NCI-H1436 (cell line): ENCODE measurements at regions not wholly inside any gene's neighbourhood (a gene's known extent, or its start where the extent isn't known, plus 50 kb on each side); places are given as distances from the start of the nearest gene placed in this dataset.
"Not testable (repeated sequence)": the region's sequence is repeated elsewhere in the genome, so short reads cannot be mapped to it uniquely, and the experiment has no call there.

Experiments used
- DNase-seq: peaks from one replicate; lab custom pipeline; 2025; lab: John Stamatoyannopoulos, UW

DNA sequence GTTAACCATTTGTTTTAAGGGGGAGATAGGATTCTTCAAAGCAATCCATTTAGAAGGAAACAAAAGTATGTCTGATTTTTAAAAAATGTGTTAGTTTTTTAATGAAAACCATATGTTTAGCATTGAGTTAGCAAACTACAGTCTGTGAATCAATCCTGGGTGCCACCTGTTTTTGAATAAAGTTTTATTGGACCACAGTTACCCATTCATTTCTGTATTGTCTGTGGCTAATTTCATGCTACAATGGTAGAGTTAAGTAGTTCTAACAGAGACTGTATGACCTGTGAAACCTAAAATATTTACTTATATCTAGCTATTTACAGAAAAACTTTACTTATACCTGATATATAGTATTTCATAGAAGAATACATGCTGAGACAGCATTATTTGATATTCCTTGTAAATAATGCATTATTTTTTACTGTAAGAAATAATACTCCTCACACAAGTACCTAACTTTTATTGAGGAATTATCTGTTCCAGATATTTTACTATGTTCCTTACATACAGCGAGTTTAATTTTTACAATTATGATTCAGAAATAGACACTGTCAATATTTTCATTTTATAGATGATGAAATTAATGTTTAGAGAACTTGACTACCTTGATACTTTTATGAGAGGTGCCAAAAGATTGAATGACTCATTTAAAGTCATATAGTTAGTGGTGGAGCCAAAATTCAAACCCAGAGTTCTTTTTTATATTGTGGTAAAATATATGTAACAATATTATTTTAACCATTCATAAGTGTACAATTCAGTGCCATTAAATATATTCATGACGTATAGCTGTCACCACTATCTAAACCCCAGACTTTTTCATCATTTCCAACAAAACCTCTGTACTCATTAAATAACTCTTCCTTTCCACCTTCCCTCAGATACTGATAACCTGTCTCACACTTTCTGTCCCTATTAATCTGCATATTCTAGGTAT, 122.0 kb downstream of the GLUD2 start:
- DNase-seq: no peak

DNA sequence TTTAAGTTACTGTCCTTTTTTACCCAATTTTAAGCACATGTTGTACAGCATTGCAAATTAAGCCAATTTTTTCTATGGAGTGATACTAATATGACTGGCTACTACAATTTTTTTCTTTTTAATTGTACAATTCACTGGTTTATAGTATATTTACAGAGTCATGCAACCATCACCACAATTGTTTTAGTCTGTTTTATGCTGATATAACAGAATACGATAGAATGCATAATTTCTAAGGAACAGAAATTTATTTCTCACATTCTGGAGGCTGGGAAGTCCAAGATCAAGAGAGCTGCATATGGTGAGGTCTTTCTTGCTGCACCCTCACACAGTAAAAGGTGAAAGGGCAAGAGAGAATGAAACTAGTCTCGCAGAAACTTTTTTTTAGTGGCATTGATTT, 125.3 kb downstream of the GLUD2 start:
- DNase-seq: no peak

DNA sequence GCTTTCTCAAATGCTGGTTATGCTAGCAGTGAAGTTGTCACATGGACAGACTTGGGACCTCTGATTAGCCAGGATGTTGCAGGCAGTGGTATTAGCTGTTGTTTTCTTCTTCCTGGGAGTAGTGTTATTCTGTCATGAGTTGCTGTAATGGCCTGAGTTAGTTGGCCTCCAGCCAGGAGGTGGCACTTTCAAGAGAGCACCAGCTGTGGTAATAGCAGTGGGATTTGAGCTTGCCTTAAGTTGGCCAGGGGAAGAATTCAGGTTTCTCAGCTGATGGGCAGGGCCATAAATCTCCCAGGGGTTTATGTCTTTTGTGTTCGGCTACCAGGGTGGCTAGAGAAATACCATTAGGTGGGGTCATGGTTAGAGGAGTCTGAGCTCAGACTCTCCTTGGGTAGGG, 132.6 kb downstream of the GLUD2 start:
- no peak for DNase-seq

DNA sequence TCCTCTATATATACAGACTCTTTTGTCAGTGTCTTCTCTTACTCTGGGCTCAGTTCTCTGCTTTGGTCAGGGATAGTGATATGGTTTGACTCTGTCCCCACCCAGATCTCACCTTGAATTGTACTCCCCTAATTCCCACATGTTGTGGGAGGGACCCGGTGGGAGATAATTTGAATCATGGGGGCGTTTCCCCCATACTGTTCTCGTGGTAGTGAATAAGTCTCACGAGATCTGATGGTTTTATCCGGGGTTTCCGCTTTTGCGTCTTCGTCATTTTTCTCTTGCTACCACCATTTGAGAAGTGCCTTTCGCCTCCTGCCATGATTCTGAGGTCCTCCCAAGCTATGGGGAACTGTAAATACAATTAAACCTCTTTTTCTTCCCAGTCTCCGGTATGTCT, 144.4 kb downstream of the GLUD2 start:
- no peak for DNase-seq

DNA sequence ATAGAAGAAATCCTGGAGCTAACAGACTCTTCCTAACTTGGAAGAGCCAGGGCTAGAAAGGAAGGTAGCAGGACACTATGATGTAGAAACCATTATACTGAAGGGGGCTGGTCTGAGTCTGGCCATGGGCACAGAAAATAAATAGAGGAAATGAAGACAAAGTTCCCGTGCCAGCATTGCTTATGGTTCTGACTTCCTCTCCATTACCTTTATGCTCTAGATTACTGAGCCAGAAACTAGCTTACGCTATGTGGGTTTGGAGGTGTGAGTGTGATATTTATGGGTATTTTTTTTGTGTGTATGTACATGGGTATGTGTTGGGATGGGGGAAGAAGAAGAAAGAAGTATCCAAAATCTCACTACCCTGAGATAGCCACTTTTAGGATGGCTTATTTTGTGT, 148.3 kb downstream of the GLUD2 start:
- no peak for DNase-seq

DNA sequence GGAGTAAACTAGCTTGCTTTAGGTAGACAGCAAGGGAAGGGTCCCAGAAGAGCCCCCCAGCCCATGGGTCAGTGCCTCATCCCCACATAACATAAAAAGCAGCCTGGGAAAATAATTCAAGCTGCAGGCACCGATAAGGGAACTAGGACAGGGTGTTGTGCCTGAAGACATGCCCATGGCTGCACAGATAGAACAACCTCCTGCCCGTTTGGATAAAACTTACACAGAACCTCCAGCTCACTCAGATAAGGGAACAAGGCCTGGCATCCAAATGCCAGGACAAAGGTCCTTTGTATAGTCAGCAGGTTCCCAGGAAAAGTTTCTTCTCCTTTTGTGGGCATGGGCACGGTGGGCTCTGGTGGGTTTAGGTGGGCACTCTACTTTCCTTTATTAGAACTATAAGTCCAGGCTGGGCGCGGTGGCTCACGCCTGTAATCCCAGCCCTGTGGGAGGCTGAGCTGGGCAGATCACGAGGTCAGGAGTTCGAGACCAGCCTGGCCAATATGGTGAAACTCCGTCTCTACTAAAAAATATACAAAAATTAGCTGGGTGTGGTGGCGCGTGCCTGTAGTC, 149.5 kb downstream of the GLUD2 start:
- DNase-seq: not testable (repeated sequence)

DNA sequence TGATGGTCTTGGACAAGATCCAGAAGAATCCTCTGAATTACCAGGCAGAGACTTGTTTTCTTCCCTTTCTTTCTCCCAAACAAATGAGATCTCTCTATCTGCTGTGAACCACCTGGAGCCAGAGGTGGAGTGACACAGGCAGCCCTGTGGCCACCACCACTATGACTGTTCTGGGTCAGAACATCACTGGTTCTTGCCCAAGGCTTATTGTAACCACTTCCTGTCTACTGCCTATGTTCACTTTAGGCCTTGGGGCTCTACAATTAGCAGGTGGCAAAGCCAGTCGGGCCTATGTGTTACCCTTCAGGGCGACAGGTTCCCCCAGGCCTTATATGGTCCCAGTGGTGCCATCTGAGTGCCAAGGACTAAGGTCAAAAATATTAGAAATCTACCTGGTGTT, 161.2 kb downstream of the GLUD2 start:
- no peak for DNase-seq

DNA sequence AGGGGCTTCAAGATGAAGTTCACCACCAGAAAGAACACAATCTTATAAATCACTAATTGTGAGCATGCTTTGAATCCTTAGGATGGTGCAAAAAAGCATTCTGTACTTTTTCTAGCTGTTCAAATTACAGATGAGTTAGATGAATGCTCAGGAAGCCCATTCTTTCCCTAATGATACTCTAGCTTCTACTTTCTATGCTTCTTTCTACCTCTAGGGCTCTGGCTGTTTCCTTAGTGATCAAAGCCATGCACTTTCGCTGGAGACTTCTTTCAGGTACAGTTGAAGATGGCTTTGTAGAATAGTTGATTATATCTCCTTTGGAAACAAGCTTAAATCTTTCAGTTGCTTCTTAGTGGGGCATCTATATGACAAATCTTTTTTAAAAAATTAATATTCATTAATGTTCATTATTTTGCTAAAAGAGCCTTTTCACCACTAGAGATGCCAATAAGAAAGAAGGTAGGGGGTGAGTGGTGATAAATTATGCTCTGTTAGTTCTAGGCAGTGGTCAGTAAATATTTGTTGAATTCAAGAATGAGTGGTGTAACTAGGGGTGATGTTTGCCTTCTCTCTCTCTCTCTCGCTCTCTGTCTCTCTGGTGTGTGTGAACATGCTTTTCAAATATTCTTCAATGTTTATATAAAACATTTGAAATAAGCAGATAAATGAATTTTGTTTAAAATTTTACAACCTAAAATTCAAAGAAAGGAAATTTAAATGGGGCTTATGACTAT, 169.4 kb downstream of the GLUD2 start:
- DNase-seq: no peak

DNA sequence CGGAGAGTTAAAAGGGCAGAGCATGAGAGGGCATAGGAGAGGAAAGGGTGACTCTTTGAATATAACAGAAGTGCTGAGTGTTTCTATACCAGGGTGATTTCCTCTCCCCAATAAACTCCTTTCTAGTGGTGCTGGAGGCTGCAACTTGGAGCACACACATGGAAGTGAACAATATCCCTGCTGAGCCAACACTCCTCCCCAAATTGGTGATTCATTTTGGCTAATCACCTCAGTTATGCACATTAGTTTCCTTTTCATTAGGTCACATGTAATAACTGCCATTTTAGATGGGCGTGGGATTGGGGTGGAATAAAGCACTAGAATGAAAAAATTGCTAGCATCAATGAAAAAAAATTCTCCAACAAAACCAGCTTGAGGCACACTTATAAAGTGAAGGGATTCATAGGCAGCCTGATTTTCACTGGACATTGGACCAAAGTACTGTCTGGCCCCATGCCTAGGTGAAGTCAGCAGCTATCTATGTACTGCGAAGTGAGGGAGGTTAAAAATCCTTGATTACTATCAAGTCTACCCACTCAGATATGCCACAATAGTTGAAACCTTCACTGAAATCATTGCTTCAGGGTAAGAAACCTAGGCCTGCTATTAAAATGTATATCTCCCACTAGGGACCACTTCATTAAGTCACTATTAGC, 174.0 kb downstream of the GLUD2 start:
- no peak for DNase-seq

DNA sequence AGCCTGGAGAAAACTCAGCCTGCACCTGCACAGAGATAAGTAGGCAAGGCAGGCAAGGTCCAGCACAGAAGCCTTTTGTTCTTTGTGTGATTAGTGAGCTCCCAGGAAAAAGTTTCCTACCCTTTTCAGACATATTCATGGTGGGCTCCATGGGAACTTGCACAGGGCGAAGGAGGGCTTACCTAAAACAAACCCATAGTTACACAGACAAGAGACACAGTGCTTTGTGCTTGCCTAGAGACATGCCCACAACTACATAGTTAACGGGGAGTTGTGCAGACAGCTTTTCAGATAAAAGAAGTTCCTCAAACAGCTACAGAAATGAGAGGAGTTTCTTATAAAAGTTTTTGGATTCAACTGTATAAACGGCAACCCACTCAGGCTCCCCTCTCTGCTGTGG, 180.5 kb downstream of the GLUD2 start:
- no peak for DNase-seq

DNA sequence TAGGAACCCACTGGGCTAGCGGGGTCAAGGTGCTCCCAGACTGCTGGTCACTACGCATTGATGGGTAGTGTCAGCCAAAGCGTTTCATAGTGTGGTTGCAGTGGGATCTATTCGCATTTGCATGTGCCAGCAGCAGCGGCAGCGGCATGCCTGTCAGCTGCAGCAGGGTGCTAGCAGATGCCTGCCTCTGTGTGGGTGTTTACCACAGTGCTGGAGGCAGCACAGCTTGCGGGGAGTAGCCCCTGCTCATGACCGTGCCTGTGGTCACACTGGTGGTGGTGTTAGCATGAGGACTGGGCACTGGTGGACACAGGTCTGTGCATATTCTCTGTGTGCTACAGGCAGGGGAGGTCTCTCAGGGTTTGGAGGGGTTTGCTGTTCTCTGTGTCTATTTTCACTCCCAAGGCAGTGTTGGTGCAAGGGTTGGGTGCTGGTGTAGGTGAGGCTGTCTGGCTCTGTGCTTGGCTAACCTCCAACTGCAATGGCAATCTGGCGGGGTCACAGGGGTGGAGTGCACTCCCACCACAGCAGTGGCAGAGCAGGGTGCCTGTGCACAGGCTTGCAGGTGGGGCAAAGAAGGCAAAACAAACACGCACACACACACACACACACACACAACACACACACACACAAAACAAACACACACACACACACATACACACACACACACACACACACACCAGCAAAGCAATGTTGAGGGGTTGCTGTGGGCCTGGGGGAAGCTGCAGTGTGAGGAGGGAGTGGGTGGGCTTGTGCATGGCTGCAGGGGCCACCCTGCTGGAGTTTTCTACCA, 184.4 kb downstream of the GLUD2 start:
- no peak for DNase-seq

DNA sequence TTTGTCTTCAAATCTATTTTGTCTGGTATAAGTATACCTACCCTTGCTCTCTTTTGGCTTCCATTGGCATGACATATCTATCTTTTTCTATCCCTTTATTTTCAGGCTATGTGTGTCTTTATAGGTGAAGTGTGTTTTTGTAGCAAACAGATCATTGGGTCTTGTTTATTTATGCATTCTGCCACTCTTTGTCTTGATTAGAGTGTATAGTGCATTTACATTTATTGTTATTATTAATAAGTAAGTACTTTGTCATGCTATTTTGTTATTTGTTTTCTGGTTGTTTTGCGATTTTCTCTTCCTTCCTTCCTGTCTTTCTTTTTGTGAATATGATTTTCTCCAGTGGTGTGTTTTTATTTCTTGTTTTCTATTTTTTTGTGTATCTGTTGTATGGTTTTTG, 188.6 kb downstream of the GLUD2 start:
- no peak for DNase-seq

DNA sequence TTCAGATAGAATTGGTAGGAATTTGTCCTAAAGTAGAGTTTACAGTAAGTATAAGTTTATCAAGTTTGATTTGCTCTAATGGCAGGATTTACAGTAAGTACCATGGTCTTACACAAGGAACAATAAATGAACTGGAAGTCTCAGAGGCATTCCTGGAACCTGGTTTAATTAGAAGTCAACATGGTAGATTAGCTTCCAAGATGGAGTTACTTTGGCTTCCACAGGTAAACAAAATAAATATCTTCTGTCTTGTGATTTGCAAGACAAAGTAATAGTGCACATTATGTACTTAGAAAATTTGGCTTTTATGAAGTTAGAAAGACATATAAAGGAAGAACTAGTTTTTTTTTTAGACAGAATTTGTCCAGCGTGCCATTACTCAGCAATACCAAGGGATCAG, 190.7 kb downstream of the GLUD2 start:
- no peak for DNase-seq

DNA sequence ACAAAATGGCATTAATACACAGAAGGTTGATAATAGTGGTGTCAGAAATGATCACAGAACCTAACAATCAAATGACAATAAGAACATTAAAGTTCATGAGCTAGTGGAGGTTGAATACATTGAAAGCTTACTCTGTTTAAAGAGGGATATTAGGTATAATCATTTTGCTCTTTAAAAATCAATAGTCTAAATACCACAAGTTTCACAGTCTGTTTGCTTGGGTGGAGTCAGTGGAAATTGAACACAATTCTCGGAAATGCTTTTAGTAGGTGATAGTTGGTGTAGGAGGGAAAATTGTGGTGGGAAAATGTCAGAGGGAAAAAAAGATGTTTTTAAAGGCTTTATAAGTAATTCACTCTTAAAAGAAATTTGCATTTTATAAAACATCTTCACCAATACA, 197.1 kb downstream of the GLUD2 start:
- DNase-seq: no peak

DNA sequence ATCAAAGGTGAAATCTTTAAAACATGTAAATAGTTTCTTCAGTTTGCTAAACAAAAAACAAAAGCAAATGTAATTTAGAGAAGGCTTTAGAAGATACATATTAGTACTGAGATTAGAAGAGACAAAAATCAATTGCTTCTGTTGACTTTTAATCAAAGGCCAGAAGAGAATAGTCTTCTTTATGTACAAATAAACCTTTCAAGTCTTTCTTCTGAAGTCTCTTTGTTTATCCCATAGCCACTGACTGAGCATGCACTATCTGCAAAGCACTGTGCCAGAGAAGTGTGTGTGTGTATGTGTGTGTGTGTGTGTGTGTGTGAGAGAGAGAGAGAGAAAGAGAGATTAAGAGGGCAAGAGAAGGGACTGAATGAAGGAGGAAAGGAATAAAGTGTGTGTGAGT, 198.4 kb downstream of the GLUD2 start:
- no peak for DNase-seq

DNA sequence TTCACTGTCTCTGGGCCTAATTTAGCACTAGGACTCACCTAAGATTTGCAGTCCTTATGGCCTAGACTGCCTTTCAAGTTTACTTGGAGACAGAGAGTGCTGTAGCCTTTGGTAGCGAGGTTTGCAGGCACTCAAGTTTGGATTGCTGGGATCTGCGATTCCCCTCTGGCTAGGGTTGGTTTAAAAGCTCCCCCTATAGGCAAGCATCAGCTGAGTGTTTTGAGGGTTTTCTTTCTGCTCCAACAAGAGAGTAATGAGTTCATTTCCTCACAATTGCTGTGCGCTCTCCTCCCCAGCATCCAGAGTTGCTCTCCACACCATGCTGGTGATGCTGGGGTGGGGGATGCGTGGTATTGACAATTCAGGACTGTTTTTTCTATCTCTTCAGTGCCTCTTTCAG, 206.9 kb downstream of the GLUD2 start:
- no peak for DNase-seq

DNA sequence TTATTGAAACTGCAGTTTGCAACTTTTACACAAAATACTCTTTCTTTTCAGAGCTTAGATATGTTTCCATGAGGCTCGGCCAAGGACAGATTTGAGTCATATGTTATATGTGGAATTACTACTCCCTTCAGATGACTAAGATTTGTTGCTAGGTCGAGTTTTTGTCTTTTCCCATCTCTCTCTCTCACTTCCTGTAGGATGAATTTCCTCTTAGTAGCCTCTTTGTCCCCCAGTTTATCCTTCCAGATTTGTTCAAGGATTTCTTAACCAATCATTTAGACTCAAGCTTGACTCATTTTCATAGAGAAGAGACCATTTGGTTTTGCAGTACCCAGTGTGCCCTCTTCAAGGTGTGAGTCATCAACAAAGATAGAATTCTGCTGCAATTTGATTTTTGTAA, 209.2 kb downstream of the GLUD2 start:
- DNase-seq: no peak

DNA sequence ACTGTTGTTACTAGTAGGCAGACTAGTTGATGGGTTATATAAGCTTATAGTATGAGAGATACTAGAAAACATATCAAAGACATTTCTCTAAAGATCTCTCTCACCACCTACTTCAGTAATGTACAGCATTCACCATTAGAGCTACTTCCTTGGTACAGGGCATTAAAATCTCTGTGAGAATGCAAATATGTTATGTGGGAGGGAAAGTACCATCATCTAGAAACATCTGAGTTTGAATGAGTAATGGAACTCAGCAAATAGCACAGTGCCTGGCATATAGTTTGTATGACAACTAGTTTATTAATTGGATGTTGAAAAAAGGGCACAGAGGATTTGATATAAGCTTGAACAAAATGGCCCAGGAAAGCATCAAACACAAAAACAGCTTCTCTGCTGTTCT, 211.1 kb downstream of the GLUD2 start:
- DNase-seq: no peak

DNA sequence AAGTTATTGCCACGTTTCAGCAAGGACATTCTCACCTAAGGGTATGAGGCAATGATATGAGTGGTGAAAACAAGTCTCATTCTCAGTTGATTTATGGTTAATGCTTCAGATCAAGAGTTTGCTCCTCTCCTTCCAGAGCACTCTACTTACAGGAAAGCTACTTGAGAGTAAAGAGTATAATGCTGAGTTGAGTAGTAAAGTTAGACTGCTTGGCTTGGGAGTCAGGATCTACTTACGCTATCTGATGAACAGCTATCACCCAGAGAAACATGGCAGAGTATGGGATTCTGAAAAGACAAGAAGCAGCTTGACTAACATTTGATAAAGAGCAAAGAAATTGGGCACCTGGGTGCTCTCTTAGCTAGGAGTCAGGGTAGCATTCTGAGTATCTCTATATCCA, 211.8 kb downstream of the GLUD2 start:
- no peak for DNase-seq

DNA sequence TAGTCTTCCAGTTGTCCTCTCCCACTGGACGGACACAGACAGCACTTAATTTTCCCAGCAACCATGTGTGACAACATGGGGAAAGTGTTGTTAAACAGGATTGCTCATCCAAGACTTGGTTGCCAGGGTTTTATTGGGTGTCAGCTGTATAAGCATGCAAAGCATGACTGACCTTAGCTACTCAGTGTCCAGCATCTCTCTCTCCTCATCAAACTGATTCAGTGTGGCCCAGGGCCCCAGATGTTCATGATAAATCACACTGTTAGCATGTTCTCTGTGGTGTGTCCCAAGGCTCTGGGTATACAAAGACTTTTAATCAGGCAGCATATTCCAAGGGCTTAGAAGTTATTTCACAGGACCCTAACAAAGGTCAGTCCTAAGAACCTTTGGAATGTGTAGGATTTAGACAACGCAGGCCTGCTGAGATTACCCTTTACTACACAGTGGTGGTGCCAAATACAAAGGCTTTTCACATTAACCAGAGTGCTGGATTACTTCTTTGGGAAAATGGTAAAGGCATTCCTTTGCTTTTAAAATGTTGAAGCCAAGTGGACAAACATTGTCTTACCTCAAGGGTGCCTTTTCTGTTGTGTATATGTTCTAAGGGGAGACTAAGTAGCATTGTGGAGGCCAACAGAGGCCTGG, 213.3 kb downstream of the GLUD2 start:
- no peak for DNase-seq

DNA sequence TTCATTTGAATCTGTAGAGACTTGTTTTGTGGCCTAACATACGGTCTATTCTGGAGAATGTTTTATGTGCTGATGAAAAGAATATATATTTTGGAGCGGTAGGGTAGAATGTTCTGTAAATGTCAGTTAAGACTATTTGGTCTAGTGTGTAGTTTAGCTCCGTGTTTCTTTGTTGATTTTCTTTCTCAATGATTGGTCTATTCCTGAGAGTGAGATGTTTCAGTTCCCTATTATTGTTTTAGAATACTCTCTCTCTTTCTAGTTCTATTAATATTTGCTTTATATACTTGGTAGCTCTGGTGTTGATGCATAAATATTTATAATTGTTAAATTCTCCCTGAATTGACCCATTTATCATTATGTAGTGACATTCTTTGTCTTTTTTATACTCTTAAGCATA, 236.5 kb downstream of the GLUD2 start:
- no peak for DNase-seq
